Fibroblast of villous mesenchyme (primary cell): ENCODE measurements at regions not wholly inside any gene's neighbourhood (a gene's known extent, or its start where the extent isn't known, plus 50 kb on each side); places are given as distances from the start of the nearest gene placed in this dataset.

Source experiments
- DNase-seq: peaks from one replicate; pipeline ENCODE4 v3.0.0-alpha.2; 2010; ENCODE audit warnings: low read depth
- H3K4me3 ChIP-seq: 2 replicates; pipeline ENCODE4 v1.5.1; 2011; ENCODE audit warnings: low read depth, mild to moderate bottlenecking, low read length
- TF ChIP-seq, protein P1 (sequence below): IDR thresholded peaks from 2 replicates; pipeline ENCODE4 v1.5.1; 2012; ENCODE audit warnings: low read depth, mild to moderate bottlenecking, low read length; ENCODE audit not compliant: insufficient read depth

DNA sequence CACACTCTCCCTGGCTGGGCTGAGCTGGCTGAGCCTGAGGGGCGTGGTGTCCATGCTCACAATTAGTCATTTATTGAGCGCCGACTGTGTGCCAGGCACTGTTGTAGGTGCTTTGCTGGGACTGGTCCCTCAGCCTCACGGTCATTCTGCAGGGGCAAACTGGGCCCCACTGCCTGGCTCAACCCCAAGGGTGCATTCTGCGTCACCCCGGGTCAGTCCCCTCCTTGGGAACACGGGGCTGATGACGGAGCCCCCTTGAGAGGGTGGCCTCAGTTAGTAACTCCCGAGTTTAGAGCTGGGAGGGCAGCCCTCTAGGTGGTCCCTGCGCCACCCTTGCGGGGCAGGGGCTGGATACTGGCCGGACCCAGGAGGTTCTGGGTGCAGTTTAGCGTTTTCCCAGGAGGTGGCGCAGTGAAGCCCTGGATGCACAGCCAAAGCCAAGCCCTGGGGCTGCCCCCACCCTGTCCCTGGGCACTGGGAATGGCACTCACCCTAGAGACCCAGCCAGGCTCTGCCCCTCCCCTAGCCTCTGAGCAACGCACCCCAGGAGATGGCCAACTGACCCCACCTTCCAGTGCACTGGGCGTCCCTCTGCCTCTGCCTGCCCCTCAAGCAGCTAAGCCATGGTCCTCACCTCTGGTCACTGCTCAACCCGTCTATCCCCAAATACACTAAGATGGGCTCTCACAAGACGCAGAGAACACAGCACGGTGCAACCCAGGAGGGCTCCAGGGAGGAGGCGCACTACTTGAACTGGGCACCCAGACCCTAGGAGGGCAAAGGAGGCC, 243.2 kb upstream of the GSE1 start:
- TF ChIP-seq, protein P1, sequence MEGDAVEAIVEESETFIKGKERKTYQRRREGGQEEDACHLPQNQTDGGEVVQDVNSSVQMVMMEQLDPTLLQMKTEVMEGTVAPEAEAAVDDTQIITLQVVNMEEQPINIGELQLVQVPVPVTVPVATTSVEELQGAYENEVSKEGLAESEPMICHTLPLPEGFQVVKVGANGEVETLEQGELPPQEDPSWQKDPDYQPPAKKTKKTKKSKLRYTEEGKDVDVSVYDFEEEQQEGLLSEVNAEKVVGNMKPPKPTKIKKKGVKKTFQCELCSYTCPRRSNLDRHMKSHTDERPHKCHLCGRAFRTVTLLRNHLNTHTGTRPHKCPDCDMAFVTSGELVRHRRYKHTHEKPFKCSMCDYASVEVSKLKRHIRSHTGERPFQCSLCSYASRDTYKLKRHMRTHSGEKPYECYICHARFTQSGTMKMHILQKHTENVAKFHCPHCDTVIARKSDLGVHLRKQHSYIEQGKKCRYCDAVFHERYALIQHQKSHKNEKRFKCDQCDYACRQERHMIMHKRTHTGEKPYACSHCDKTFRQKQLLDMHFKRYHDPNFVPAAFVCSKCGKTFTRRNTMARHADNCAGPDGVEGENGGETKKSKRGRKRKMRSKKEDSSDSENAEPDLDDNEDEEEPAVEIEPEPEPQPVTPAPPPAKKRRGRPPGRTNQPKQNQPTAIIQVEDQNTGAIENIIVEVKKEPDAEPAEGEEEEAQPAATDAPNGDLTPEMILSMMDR = peak; percentile 80
- no peak overlapping the region for H3K4me3 ChIP-seq
- DNase-seq = peak; percentile 43

DNA sequence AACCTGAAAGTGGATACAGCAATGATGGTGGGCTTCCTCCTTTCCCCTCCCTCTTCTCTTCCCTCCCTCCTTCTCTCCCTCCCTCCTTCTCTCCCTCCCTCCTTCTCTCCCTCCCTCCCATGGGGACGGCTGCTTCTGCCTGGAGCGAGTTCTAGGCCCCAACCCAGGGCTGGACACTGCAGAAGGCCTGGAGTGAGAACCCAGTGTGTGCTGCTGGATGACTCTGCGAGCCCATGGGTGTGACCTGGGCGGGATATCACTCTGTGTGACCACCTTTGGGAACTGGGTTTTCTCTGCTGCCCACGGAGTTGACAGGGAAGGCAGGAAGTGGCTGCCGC, 242.6 kb upstream of the GSE1 start:
- TF ChIP-seq, protein P1 = no peak
- DNase-seq = no peak
- no peak overlapping the region for H3K4me3 ChIP-seq

DNA sequence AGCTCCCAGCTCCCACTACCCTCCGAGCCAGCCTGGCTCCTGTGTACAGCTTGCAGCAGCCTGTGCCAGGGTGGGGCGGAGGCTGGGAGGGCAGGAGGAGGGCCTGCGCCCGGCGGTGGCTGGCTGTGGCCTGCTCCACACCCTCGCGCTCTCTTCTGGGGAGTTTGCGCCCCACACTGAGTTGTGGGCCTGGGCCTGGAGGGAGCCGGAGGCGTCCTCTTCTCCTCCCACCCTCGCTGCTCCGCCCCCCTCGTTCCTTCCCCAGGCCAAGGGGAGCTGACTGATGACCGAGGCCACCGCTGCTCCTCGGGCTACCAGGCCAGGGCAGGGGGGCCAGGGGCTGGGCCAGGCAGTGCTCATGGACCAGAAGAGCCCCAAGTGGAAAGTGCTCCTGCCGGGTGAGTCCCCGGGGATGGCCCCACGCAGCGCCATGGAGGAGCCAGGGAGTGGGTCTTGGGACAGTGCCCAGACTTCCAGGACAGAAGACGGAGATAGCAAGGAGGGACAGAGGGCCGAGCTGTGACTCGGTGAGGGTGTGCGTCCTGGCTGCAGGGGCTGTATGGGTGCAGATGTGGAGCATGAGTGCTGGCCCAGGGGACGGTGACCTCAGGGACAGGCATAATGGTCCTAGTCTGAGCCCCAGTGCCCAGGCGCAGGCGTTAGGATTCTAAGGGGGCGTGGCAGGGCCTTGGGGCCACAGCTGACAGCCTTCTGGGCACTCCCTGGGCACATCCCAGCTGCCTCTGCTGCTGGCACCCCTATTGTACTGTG, 242.1 kb upstream of the GSE1 start:
- TF ChIP-seq, protein P1 = no peak
- H3K4me3 ChIP-seq = peak overlapping the region; percentile 37
- peak; percentile 59 for DNase-seq

DNA sequence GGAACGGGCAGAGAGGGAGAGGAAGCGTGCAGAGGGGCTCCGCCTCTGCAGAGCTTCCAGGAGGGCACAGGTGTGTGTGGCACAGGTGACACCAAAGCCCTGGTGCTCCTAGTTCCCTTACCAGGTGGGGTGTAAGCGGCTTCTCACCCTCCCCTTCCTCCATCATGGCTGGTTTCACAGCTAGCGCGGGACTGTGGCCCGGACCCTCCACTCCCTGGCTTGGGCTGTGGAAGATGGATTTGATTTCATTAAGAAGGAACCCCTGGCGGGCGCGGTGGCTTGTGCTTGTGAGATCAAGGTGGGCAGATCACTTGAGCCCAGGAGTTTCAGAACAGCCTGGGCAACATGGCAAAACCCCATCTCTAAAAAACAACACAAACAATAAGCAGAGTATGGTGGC, 241.2 kb upstream of the GSE1 start:
- DNase-seq = no peak
- TF ChIP-seq, protein P1 = no peak
- no peak overlapping the region for H3K4me3 ChIP-seq

DNA sequence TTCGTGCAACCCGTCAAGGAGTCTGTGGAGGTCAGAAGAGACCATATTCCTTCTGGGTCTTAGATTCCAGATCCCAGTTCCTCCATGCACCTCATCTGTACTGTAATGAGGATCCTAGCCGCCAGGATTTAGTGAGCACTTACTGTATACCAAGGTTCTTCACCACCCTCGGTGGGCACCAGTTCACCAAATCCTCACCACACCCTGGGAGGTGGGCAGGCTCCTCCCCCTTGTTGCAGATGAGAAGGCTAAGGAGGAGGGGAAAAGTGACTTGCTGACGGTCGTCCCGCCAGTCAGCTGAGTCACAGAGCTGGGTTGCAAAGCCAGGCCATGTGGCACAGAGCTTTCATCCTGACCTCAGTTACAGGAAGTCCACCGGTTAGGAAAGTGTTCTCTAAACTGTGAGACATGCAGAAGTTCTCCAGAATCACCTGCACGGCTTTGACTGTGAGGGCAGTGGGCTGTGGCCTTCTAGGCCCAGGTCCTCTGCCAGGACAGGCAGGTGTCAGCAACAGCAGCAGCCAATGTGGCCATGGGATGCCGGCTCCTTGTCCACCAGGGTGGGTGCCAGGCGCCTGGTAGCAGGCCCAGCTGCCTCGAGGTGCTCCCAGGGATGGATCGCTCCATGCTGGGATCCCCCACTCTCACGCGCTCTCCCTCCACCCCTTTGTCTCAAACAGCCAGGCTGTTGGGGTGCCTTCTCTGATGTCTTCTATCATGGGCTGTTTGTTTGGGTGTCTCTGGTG, 240.3 kb upstream of the GSE1 start:
- H3K4me3 ChIP-seq = no peak overlapping the region
- TF ChIP-seq, protein P1 = no peak
- DNase-seq = peak; percentile 87

DNA sequence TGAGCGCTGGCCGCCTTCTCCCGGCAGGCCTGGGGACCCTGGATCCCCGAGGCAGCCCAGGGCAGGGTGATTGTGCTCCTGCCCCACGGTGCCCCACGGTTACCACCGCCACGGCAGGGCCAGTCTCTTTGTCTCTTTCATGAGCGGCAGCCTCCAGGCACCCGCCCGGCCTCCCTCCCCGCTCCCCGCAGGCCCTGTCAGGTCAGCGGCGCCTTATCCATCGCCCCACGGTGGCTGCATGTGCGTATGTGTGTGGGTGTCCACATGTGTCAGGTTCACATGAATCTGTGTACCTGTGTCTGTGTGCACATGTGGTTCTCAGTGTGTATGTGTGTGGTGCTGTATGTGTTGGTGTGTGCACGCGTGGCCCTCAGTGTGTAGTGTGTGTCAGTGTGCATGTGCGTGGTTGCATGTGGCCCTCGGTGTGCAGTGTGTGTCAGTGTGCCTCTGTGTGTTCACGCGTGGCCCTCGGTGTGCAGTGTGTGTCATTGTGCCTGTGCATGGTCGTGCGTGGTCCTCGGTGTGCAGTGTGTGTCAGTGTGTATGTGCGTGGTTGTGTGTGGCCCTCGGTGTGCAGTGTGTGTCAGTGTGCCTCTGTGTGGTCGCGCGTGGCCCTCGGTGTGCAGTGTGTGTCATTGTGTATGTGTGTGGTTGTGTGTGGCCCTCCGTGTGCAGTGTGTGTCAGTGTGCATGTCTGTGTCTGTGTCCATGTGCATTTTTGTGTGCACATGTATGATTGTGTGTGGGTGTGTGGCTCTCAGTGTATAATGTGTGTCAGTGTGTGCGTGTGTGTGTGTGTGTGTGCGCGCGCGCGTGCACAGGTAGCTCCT, 239.2 kb upstream of the GSE1 start:
- no peak overlapping the region for H3K4me3 ChIP-seq
- DNase-seq = no peak
- TF ChIP-seq, protein P1 = no peak
